GM23248 (cell line): ENCODE measurements at regions not wholly inside any gene's neighbourhood (a gene's known extent, or its start where the extent isn't known, plus 50 kb on each side); places are given as distances from the start of the nearest gene placed in this dataset.
"Not testable (repeated sequence)": the region's sequence is repeated elsewhere in the genome, so short reads cannot be mapped to it uniquely, and the experiment has no call there.

ENCODE experiments used
- EZH2 ChIP-seq: fragments of 200-600 bp; sonication (generic); IDR thresholded peaks from 2 replicates; pipeline ENCODE4 v1.6.1; 2018; ENCODE audit warnings: antibody characterized with exemption, mild to moderate bottlenecking; ENCODE audit not compliant: insufficient read depth, poor library complexity, severe bottlenecking
- EZH2phosphoT487 ChIP-seq: fragments of 200-600 bp; sonication (generic); IDR thresholded peaks from 2 replicates; pipeline ENCODE4 v1.6.1; 2018; ENCODE audit warnings: antibody characterized with exemption, moderate library complexity, mild to moderate bottlenecking, low read depth; ENCODE audit not compliant: insufficient read depth

DNA sequence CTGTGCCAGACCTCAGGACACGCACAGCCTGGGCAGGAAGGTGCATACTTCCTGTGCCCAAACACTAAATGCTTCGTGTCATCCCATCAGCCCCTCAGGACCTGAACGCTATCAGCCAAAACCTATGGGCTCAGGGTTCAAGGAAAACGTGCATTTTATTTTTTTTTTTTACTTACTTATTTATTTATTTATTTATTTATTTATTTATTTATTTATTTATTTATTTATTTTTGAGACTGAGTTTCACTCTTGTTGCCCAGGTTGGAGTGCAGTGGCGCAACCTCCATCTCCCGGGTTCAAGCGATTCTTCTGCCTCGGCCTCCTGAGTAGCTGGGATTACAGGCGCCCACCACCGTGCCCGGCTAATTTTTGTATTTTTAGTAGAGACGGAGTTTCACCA, 127.8 kb downstream of the RCHY1 start:
- not testable (repeated sequence) for TF ChIP-seq EZH2, EZH2phosphoT487
